ENCODE measurements at regions not wholly inside any gene's neighbourhood (a gene's known extent, or its start where the extent isn't known, plus 50 kb on each side); places are given as distances from the start of the nearest gene placed in this dataset.

GRCh38 chr4:42341518-42342026 lies 55.7 kb upstream of the SHISA3 start:
- TF ChIP-seq POLR2A (IDR thresholded peaks at IDR 0.05): no peak
- TF ChIP-seq CTCF (IDR thresholded peaks at IDR 0.05): no peak

Measured in transverse colon (tissue), 3 donors.